ENCODE measurements at regions not wholly inside any gene's neighbourhood (a gene's known extent, or its start where the extent isn't known, plus 50 kb on each side); places are given as distances from the start of the nearest gene placed in this dataset.

- DNase-seq = no peak
Observed at GRCh38 chr3:28171962-28172361, 69.5 kb upstream of the CMC1 start.

GRCh38 chr3:28172748-28173147 lies 68.7 kb upstream of the CMC1 start:
- no peak for DNase-seq

DNA sequence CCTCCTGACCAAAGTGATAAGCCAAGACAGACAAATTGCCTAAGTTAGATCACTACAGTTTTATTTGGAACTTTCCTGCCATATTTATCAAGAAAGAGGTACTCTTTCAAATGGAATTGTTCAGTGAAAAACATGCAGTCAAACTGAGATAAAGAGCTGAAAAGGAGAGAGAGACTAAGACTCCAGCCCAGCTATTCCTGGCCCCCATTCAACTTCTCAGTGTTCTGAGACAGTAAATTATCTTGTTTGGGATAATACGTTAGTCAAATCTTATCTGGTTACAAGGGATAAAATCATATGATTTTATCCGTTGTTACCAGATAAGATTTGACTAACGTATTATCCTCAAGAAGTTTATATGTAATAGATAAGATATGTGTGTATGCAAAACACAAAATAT lies 67.6 kb upstream of the CMC1 start:
- DNase-seq = no peak

DNA sequence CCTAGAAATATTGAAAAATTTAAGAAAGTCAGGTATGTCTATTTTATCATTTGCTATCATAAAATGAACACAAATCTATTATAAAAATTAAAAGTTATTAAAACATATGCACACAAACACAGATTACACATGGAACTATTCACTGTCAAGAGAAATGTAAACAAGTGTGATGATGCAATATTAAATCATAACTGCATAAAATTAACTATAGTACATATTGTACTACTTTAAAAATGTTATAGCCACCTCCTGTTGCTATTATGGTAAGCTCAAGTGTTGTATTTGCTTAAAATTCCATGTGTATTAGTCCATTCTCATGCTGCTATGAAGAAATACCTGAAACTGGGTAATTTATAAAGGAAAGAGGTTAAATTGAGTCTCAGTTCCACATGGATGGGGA lies 54.7 kb upstream of the CMC1 start:
- no peak for DNase-seq

DNA sequence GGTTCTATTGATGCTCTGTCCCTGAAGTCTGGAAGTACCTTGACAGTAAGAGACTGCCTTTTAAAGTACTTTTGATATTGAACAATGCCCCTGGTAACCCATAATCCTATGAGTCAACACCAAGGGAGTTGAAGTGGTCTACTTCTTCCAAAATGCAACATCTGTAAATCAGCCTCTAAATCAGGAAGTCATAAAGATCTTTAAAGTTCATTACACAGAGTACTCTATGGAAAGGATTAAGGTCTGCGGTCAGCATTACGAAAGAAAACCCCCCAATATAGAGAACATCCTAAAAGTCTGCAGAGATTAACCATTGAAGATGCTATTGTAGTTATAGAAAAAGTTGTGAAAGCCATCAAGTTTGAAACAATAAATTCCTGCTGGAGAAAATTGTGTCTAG lies 52.7 kb upstream of the CMC1 start:
- DNase-seq = no peak

- DNase-seq = peak; percentile 19
Observed at GRCh38 chr3:28191363-28191762, 50.1 kb upstream of the CMC1 start.

All from EL (cell line).